GM23338 (cell line): ENCODE measurements at regions not wholly inside any gene's neighbourhood (a gene's known extent, or its start where the extent isn't known, plus 50 kb on each side); places are given as distances from the start of the nearest gene placed in this dataset.

Source experiments
- ATAC-seq: fragments of 200-7000 bp; cut with Tn5 transposase; 3 replicates; pipeline ENCODE4 v1.9.1; 2020
- DNase-seq: peaks from one replicate; pipeline ENCODE4 v3.0.0-alpha.2; 2015; ENCODE audit warnings: low spot score
- H2AFZ ChIP-seq: fragments of 200-600 bp; sonication (generic); 2 replicates; pipeline ENCODE4 v1.8.0; 2016; ENCODE audit warnings: antibody characterized with exemption, mild to moderate bottlenecking, moderate library complexity
- H3F3A ChIP-seq: fragments of 200-600 bp; sonication (generic); replicated peaks from 2 replicates; pipeline ENCODE4 v1.8.0; 2017; ENCODE audit warnings: antibody characterized with exemption, mixed run types, low read depth
- H3K27ac ChIP-seq: fragments of 200-600 bp; sonication (generic); 2 replicates; pipeline ENCODE4 v1.6.1; 2016; ENCODE audit warnings: low read depth
- H3K27me3 ChIP-seq: fragments of 200-600 bp; sonication (generic); 2 replicates; pipeline ENCODE4 v1.8.0; 2016; ENCODE audit warnings: mild to moderate bottlenecking, mixed run types, moderate library complexity; ENCODE audit not compliant: insufficient read depth
- H3K36me3 ChIP-seq: fragments of 200-600 bp; sonication (generic); 2 replicates; pipeline ENCODE4 v1.8.0; 2016; ENCODE audit warnings: mild to moderate bottlenecking; ENCODE audit not compliant: insufficient read depth
- H3K4me1 ChIP-seq: fragments of 200-600 bp; sonication (generic); 2 replicates; pipeline ENCODE4 v1.8.0; 2016; ENCODE audit warnings: mild to moderate bottlenecking, moderate library complexity; ENCODE audit not compliant: insufficient read depth
- H3K4me2 ChIP-seq: fragments of 200-600 bp; sonication (generic); 2 replicates; pipeline ENCODE4 v1.7.1; 2017; ENCODE audit warnings: mixed run types
- H3K4me3 ChIP-seq: fragments of 200-600 bp; sonication (generic); 2 replicates; pipeline ENCODE4 v1.6.1; 2016; ENCODE audit warnings: mixed run types
- H3K79me2 ChIP-seq: fragments of 200-600 bp; sonication (generic); replicated peaks from 2 replicates; pipeline ENCODE4 v1.8.0; 2017; ENCODE audit warnings: mild to moderate bottlenecking; ENCODE audit not compliant: insufficient read depth
- H3K9me2 ChIP-seq: fragments of 200-600 bp; sonication (generic); 2 replicates; pipeline ENCODE4 v1.8.0; 2017; ENCODE audit not compliant: insufficient read depth
- H4K20me1 ChIP-seq: fragments of 200-600 bp; sonication (generic); replicated peaks from 2 replicates; pipeline ENCODE4 v1.8.0; 2017; ENCODE audit warnings: mild to moderate bottlenecking; ENCODE audit not compliant: insufficient read depth
- H3K27ac Mint-ChIP-seq: 2 replicates; pipeline ENCODE4 v1.8.0; 2020; ENCODE audit warnings: inconsistent platforms, mild to moderate bottlenecking, moderate library complexity, mixed read lengths
- H3K27me3 Mint-ChIP-seq: 3 replicates; pipeline ENCODE4 v1.8.0; 2022; ENCODE audit warnings: low read depth, mild to moderate bottlenecking, moderate library complexity, mixed read lengths, inconsistent platforms; ENCODE audit not compliant: insufficient read depth, poor library complexity
- H3K36me3 Mint-ChIP-seq: 3 replicates; pipeline ENCODE4 v1.8.0; 2021; ENCODE audit warnings: low read depth, mild to moderate bottlenecking, inconsistent platforms, moderate library complexity, mixed read lengths
- H3K4me1 Mint-ChIP-seq: 3 replicates; pipeline ENCODE4 v1.8.0; 2020; ENCODE audit warnings: mild to moderate bottlenecking, inconsistent platforms, mixed read lengths
- H3K4me3 Mint-ChIP-seq: 3 replicates; pipeline ENCODE4 v1.8.0; 2021; ENCODE audit warnings: moderate library complexity, mild to moderate bottlenecking, inconsistent platforms, mixed read lengths
- H3K9me3 Mint-ChIP-seq: 3 replicates; pipeline ENCODE4 v1.8.0; 2020; ENCODE audit warnings: moderate library complexity, mild to moderate bottlenecking, inconsistent platforms, mixed read lengths
- CREB1 ChIP-seq: fragments of 250-450 bp; sonication (Bioruptor Pico); IDR thresholded peaks from 2 replicates; pipeline ENCODE4 v1.5.0; 2020; ENCODE audit warnings: low read depth, mild to moderate bottlenecking, moderate library complexity
- EZH2 ChIP-seq: fragments of 200-600 bp; sonication (generic); IDR thresholded peaks from one replicate; pipeline ENCODE4 v1.8.0; 2017; ENCODE audit warnings: antibody characterized with exemption, mild to moderate bottlenecking, low read depth; ENCODE audit not compliant: unreplicated experiment
- JUNB ChIP-seq: IDR thresholded peaks from one replicate; pipeline ENCODE4 v1.6.1; 2016; ENCODE audit warnings: antibody characterized with exemption; ENCODE audit not compliant: unreplicated experiment
- REST ChIP-seq: IDR thresholded peaks from one replicate; pipeline ENCODE4 v1.6.1; 2018; ENCODE audit warnings: antibody characterized with exemption; ENCODE audit not compliant: unreplicated experiment
- ZNF331 ChIP-seq: fragments of 250-450 bp; sonication (Bioruptor Pico); IDR thresholded peaks from 2 replicates; pipeline ENCODE4 v1.5.0; 2020; ENCODE audit warnings: low read depth, mild to moderate bottlenecking, moderate library complexity
- ZNF462 ChIP-seq: fragments of 250-450 bp; sonication (Bioruptor Pico); IDR thresholded peaks from 2 replicates; pipeline ENCODE4 v1.5.0; 2020; ENCODE audit warnings: mild to moderate bottlenecking, moderate library complexity

- peaks cover 40% of the 10 kb centered on the region for H3K27me3 Mint-ChIP-seq
- H3K9me2 ChIP-seq: no peaks in the 10 kb centered on the region
- H3K4me1 ChIP-seq: peaks cover 10% of the 10 kb centered on the region; the same call in 1 of the 2 replicates
- H3K27ac ChIP-seq: no peak overlapping the region
- no peaks in the 10 kb centered on the region for H3F3A ChIP-seq
- no peaks in the 10 kb centered on the region for H3K79me2 ChIP-seq
- no peaks in the 10 kb centered on the region for H4K20me1 ChIP-seq
- no peak overlapping the region for H3K4me2 ChIP-seq
- no peak overlapping the region for H3K4me3 ChIP-seq
- H3K27ac Mint-ChIP-seq: no peak overlapping the region
- peaks cover 8% of the 10 kb centered on the region; the same call in 2 of the 3 replicates for H3K9me3 Mint-ChIP-seq
- TF ChIP-seq JUNB: no peak
- TF ChIP-seq ZNF462 (CRISPR knock-in tag): no peak
- TF ChIP-seq ZNF331 (CRISPR knock-in tag): no peak
- no peak for TF ChIP-seq CREB1
- TF ChIP-seq EZH2: no peak
- no peak for TF ChIP-seq REST
- no peaks in the 10 kb centered on the region for H3K36me3 ChIP-seq
- H3K4me3 Mint-ChIP-seq: no peak overlapping the region
- H3K36me3 Mint-ChIP-seq: peaks cover 3% of the 10 kb centered on the region; the same call in 1 of the 3 replicates
- peaks cover 30% of the 10 kb centered on the region for H3K27me3 ChIP-seq
- DNase-seq: no peak
- ATAC-seq: no peak
- H2AFZ ChIP-seq: no peak overlapping the region
- peaks cover 14% of the 10 kb centered on the region for H3K4me1 Mint-ChIP-seq
Observed at GRCh38 chr9:129262261-129262660, 84.2 kb upstream of the IER5L start.
